ENCODE measurements at regions not wholly inside any gene's neighbourhood (a gene's known extent, or its start where the extent isn't known, plus 50 kb on each side); places are given as distances from the start of the nearest gene placed in this dataset.

- TF ChIP-seq CTCF (IDR thresholded peaks at IDR 0.05) (no peak), EZH2phosphoT487 (IDR thresholded peaks at IDR 0.05) (no peak)
Measured at GRCh38 chr16:80893686-80894085, 89.3 kb upstream of the CDYL2 start.

All from neural progenitor cell (in vitro differentiated cells).